ENCODE measurements at regions not wholly inside any gene's neighbourhood (a gene's known extent, or its start where the extent isn't known, plus 50 kb on each side); places are given as distances from the start of the nearest gene placed in this dataset.

DNA sequence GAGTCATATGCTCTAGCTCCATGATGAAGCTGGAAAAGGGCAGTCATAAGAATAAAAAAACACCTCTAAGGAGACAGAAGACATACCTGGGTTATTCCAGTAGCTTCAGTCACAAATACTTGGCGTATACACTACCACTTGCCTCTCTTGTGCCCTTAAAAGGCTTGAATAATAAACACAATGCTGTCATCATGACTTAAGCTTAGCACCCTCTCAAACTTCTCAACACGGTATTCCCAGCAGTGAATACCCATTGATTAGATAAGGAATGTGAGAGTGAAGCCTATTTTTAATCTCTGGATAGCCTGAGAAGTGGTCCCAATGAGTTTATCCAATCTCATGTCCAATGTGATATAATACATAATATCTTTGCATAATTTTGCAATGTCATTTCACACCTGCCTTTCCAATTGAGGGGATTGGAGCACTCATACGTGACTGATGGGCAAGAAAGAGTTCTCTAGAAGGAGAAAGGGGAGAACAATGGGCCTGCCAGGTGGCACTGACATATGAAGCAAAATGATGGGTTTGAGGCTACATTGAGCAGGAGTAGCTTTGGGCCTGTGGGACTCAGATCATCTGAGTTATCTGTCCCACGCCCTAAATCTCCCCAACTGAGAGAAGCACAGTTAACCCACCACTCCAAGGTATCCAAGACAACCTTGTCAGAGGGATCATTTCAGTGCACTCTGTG, 298.6 kb upstream of the DAB1 start:
- no peak for DNase-seq (ENCODE audit: low read depth)

DNA sequence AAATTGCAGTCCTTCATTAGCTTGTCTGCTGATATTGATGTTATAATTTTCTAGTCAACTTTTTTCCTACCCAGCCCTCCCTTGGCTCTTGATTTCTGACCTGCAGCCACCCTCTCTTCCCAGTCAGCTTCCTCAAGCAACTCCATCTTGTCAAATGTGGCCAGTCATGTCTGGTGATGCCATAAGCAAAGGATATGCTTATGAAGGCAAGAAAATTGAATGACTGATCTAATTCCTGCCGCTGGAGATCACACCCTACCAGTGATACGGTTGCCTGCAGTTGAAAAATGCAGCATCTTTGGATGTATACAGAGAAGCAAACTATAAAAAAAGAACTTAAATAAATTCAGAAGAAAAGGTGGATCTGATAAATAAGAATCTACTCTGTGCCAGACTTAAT, 297.1 kb upstream of the DAB1 start:
- no peak for DNase-seq (ENCODE audit: low read depth)

DNA sequence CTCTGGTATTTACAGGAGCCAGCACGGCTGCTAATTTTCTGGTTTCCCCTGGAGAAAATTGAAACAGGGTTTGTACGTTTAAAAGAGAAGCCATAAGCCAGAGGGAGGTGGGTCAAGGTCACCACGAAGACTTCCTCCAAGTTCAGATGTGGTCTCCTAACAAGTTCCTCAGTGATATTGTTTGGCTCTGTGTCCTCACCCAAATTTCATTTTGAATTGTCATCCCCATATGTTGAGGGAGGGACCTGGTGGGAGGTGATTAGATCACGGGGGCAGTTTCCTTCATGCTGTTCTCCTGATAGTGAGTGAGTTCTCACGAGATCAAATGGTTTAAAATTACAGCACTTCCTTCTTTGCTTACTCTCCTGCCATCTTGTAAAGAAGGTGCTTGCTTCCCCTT, 295.4 kb upstream of the DAB1 start:
- no peak for DNase-seq (ENCODE audit: low read depth)

DNA sequence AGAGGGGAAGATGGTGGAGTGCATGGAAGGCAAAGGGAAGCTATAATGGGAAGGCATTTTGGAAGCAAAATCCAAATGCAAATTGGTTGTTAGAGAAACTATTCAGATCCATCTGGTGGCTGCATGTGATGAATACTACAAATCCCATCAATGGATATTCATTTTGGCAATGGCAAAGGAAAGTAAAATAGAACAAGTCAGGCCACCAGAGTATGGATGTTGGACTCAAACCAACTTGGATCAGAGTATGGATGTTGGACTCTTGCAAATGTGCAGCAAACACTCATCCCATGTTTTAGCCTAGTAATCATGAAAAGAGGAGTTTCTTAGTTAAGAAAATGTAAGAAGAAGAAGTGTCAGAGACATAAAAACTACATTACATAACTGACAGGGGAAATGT, 289.6 kb upstream of the DAB1 start:
- no peak for DNase-seq (ENCODE audit: low read depth)

- DNase-seq (ENCODE audit: low read depth): no peak
Observed at GRCh38 chr1:57712846-57713245, 289.0 kb upstream of the DAB1 start.

- DNase-seq (ENCODE audit: low read depth): no peak
Observed at GRCh38 chr1:57711326-57711725, 287.5 kb upstream of the DAB1 start.

DNA sequence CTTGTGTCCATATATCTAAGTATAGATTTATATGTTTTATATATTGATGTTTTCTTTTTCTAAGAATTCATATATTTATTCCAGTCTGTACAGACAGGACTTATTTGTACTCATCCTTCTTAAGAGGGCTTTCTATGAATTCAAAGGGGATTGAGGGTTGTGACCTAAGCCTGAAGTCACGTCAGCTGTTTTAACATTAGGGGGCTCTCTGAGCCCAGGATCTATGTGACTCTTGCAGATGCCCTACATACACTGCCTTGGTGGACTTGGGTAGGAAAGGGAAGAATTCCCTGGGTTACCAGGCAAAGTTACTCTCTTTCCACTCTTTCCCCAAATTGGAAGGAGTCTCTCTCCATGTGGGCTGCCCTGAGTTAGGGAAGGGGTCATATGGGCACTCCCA, 283.8 kb upstream of the DAB1 start:
- DNase-seq (ENCODE audit: low read depth): no peak

DNA sequence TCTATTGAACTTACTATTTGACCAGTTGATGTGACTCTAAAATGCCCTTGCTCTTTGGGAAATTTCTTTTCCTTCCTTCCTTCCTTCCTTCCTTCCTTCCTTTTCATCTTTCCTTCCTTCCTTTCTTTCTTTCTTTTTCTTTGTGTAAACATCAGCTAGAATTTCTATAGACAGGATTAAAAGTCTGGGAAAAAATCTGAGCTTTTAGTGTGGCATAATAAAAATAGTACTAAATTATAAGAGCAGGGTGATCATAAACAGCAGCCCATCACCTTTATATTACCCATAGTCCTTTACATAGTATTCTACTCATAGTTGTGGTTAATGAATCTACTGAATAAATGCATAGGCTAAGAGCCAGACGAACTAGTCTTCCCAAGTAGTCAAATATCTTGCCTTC, 281.0 kb upstream of the DAB1 start:
- DNase-seq (ENCODE audit: low read depth): no peak

GRCh38 chr1:57704231-57704630, 280.4 kb upstream of the DAB1 start:
- DNase-seq (ENCODE audit: low read depth): no peak

DNA sequence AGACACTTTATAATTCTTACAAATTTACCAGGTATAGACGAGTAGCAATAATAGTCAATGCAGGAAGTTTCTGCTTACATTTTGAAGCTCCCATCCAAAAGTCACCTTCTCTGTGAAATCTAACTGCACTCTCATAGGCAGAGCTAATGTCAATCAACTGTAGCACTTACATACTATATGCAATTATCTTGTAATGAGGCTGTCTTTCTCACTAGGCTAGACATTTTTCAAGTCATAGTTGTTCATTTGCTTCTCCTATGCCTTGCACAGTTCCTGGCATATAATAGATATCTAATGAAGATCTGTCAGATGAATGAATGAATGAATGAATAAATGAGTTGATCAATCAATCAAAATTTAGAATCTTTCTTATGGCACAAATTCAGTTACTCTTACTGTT, 273.0 kb upstream of the DAB1 start:
- no peak for DNase-seq (ENCODE audit: low read depth)

DNA sequence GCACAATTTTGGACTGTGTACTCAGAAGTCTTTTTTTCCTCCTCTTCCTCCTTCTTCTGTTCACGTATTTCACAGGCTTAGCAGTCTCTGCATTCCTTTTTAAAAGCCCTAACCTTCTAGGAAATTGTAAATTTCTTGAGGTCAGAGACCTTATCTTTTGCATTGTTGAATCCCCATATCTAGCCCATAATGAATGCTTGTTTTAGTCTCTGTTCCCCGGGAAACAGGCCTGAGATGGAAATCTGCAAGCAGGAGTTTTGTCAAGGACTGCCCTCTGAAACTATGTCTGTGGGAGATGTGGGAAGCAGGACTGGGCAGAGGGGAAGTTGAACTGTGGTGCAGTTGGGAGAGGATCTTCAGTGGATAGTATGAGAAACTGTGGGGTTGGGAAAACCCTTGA, 272.2 kb upstream of the DAB1 start:
- no peak for DNase-seq (ENCODE audit: low read depth)

DNA sequence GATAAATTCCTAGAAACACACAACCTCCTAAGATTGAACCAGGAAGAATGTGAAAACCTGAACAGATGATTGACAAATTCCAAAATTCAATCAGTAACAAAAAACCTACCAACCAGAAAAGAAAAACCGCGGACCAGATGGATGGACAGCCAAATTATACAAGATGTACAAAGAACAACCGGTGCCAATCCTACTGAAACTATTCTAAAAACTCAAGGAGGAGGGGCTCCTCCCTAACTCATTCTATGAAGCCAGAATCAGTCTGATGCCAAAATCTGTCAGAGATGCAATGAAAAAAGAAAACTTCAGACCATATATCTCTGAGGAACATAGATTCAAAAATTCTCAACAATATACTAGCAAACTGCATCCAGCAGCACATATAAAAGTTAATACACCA, 262.4 kb upstream of the DAB1 start:
- DNase-seq (ENCODE audit: low read depth): no peak

GRCh38 chr1:57683037-57683942, 259.4 kb upstream of the DAB1 start:
- DNase-seq (ENCODE audit: low read depth): no peak

DNA sequence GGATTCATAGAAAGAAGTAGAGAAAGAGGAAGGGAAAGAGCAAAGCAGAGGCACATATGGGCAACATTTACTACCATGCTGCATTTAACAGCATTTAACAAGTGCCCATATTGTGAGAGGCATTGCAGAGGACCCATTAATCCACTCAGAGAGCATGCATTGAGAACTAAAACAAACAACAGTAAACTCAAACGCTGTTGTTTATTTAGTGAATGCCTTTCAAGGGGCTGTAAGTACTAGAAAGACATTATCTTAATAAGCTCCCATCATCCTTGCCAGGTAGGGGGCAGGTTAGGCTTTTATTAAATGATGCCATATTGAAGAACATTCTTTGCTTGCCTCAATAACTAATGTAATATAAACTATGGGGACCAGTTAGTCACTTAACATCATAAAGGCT, 254.3 kb upstream of the DAB1 start:
- DNase-seq (ENCODE audit: low read depth): no peak

DNA sequence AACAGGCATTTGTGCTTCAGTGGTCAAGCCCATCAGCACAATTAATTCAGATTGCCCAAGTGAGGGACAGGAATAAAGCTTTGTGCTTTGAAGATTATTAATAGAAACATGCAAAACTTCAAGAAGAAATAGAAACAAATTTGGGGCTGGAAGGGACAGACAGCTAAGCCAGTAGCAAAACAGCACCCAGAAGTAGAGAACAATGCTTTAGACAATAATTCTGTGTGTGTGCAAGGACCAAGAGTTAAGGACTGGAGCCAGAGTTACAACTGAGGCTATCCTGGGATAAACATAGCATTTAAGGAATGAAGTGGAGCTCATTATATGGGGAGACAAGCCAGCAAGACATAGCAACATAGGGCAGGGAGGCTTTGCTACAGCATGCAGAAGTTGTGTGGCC, 251.9 kb upstream of the DAB1 start:
- no peak for DNase-seq (ENCODE audit: low read depth)

DNA sequence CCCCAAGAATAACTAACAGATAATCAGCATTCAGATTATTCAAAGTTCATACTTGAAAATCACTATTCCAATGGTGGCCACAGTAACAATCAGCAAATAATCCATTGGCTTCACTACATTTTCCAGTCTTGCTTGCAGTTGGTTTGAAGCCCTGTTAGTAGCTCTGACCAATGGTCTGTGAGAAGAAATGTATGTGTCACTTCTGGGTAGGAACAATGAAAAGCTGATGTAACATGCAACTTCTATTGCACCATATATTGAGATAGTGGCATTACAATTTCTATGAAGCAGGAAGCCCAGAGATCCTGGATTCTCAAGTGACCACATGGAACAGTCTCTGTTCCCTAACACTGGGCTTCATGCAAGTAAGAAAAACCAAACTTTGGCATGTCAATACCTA, 250.9 kb upstream of the DAB1 start:
- DNase-seq (ENCODE audit: low read depth): no peak

DNA sequence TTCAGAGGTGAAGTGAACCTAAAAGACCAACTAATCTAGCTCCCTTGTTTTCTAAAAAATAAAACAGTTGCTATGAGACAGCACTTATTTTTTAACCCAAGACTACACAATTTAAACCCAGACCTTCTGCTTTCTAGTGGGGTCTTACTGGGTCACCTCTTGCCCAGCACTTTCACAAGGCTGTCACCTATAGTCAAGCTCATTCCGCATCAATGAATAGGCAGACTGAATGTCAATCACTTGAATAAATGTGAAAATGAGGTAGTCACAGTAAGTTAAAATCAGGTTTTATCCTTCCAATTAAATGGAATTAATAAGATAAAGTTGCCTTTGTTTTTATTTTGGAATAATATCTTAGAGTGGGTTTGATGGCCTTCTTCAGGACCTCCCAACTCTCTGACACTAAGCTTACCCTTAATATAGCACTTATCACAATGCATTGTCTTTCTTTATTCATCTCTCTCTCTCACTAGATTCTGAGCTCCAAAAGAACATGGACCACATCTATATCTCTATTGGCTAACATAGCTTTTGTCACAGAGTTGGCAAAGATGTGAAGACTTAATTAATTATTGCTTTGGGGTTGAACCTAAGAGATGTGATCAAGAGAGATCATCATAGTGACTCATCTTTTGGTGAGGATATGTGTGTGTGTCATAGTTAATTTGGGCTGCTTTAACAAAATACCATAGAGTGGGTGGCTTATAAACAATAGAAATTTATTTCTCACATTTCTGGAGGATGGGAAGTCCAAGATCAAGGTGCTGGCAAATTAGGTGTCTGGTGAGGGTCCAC, 248.7 kb upstream of the DAB1 start:
- no peak for DNase-seq (ENCODE audit: low read depth)

- DNase-seq (ENCODE audit: low read depth): no peak
Observed at GRCh38 chr1:57671750-57672149, 247.9 kb upstream of the DAB1 start.

DNA sequence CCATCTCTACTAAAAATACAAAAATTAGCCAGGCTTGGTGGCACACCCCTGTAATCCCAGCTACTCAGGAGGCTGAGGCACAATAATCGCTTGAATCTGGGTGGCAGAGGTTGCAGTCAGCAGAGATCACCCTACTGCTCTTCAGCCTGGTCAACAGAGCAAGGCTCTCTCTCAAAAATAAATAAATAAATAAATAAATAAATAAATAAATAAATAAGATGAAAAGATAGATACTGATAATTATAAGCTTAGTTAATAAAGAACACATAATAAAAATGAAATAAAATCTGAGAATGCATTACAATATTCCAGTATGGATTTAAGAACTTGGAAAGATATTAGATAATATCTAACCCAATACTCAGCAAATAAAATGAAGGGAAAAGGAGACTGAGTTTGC, 235.9 kb upstream of the DAB1 start:
- no peak for DNase-seq (ENCODE audit: low read depth)

DNA sequence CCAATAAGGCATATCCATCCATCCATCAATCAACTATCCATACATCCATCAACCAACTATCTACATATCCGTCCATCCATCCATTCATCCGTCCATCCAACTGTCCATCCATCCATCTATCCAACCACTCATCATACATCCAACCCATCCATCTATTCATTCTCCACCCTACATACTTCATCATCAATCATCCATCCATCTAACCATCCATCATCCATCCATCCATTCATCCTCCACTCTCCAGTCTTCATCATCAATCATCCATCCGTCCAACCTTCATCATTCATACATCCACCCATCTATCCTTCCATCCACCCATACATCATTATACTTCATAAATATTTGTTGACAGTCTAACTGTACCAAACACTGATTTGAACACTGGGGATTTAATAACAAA, 231.3 kb upstream of the DAB1 start:
- no peak for DNase-seq (ENCODE audit: low read depth)

- no peak for DNase-seq (ENCODE audit: low read depth)
Observed at GRCh38 chr1:57644667-57645066, 220.8 kb upstream of the DAB1 start.

DNA sequence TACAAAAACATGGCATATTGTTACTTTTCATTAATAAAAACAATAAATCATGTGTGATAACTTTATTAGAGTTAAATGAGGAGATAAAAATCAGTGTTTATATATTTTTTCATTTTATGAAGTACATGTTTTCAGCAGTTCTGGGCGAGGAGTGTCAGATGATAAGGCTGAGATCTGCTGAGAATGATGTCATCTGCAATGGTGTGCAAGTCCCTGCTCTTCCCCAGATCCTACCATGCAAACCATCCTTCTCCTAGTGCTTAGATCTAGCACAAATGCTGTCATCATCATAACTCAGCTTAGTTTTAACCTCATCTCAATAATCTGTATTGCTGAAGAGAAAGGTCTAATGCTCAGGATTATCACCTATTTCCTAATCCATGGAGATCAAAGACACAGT, 214.4 kb upstream of the DAB1 start:
- DNase-seq (ENCODE audit: low read depth): no peak

DNA sequence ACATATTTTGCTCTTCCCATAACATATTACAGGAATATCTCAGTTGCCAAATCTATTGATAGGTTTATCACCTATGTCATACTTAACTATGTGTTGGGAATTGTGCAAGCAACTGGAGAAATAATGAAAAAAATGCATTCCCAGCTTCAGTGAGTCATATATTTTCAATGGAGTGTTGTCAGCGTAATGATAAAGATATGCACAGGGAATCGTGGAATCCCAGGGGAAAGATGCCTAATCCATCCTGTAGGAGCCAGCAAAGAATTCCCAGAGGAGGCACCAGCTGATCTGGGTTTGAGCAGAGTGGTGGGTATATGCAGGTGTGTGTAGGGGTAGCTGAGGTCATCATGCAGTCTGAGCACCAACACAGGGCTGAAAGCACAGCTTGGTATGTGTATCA, 213.3 kb upstream of the DAB1 start:
- DNase-seq (ENCODE audit: low read depth): no peak

Measured in stimulated activated CD8-positive, alpha-beta memory T cell treated with anti-CD3 and anti-CD28 coated beads, Interleukin-4, amount 100 ng/mL, for 24 hours (primary cell).